H1 (cell line): ENCODE measurements at regions not wholly inside any gene's neighbourhood (a gene's known extent, or its start where the extent isn't known, plus 50 kb on each side); places are given as distances from the start of the nearest gene placed in this dataset.

Experiments
- CBX5 ChIP-seq: fragments of 300-800, 300-1000 bp; sonication (generic); IDR thresholded peaks from 2 replicates; pipeline ENCODE4 v1.7.1; 2016; ENCODE audit warnings: antibody characterized with exemption, low read length, low read depth
- CHD2 ChIP-seq: IDR thresholded peaks from 2 replicates; pipeline ENCODE4 v1.6.1; 2012; ENCODE audit warnings: low read length, improper control_type of control experiment
- CTBP2 ChIP-seq: IDR thresholded peaks from 2 replicates; pipeline ENCODE4 v1.7.0; 2011; ENCODE audit warnings: borderline replicate concordance, mild to moderate bottlenecking, moderate library complexity, mixed read lengths, low read length; ENCODE audit not compliant: insufficient read depth, insufficient read length
- EP300 ChIP-seq, 2 experiments: IDR thresholded peaks; 1 replicate in 1 of 2; 2 replicates in 1 of 2; pipeline ENCODE4 v1.6.1; 2011 to 2012; ENCODE audit warnings: low read depth in 2 of 2, low read length in 2 of 2, mild to moderate bottlenecking in 2 of 2, borderline replicate concordance in 1 of 2, inconsistent platforms in 1 of 2, moderate library complexity in 1 of 2
- KDM5A ChIP-seq: fragments of 200-600 bp; IDR thresholded peaks from 2 replicates; pipeline ENCODE4 v1.7.1; 2012; ENCODE audit warnings: mild to moderate bottlenecking, low read length, inconsistent platforms, mixed read lengths
- NRF1 ChIP-seq: IDR thresholded peaks from 2 replicates; pipeline ENCODE4 v1.6.1; 2011; ENCODE audit warnings: mild to moderate bottlenecking, low read depth, low read length, improper control_type of control experiment
- POLR2A ChIP-seq, 2 experiments: IDR thresholded peaks; 1 replicate in 1 of 2; 2 replicates in 1 of 2; pipeline ENCODE4 v1.6.1; 2011; ENCODE audit warnings: low read depth in 2 of 2, low read length in 2 of 2, mild to moderate bottlenecking in 2 of 2; ENCODE audit errors: control extremely low read depth in 1 of 2
- POLR2AphosphoS5 ChIP-seq: IDR thresholded peaks from 2 replicates; pipeline ENCODE4 v1.6.1; 2011; ENCODE audit warnings: low read depth, low read length
- RAD21 ChIP-seq, 2 experiments: IDR thresholded peaks in 1 of 2; conservative IDR thresholded peaks in 1 of 2; 2 replicates each; pipeline ENCODE4 v1.6.1; 2011; ENCODE audit warnings: low read depth in 2 of 2, low read length in 2 of 2, improper control_type of control experiment in 1 of 2, inconsistent platforms in 1 of 2, mild to moderate bottlenecking in 1 of 2, moderate library complexity in 1 of 2
- SP1 ChIP-seq: IDR thresholded peaks from 2 replicates; pipeline ENCODE4 v1.6.1; 2011; ENCODE audit warnings: low read depth, low read length
- TEAD4 ChIP-seq: IDR thresholded peaks from 2 replicates; pipeline ENCODE4 v1.6.1; 2012; ENCODE audit warnings: low read depth, low read length, inconsistent platforms, mixed read lengths
- TF ChIP-seq, protein P1 (sequence below), 3 experiments: IDR thresholded peaks; 1 replicate in 2 of 3; 2 replicates in 1 of 3; pipeline versions ENCODE4 v1.5.1 to v1.6.1; 2011; ENCODE audit warnings: low read length in 3 of 3, mild to moderate bottlenecking in 3 of 3, inconsistent platforms in 2 of 3, low read depth in 1 of 3, moderate library complexity in 1 of 3; ENCODE audit not compliant: insufficient read depth in 1 of 3; ENCODE audit errors: control extremely low read depth in 1 of 3
- TF ChIP-seq, protein P2 (sequence below): IDR thresholded peaks from 2 replicates; pipeline ENCODE4 v1.6.1; 2011; ENCODE audit warnings: low read length, improper control_type of control experiment
- TF ChIP-seq, protein P3 (sequence below): IDR thresholded peaks from 2 replicates; pipeline ENCODE4 v1.6.1; 2012; ENCODE audit warnings: inconsistent platforms

DNA sequence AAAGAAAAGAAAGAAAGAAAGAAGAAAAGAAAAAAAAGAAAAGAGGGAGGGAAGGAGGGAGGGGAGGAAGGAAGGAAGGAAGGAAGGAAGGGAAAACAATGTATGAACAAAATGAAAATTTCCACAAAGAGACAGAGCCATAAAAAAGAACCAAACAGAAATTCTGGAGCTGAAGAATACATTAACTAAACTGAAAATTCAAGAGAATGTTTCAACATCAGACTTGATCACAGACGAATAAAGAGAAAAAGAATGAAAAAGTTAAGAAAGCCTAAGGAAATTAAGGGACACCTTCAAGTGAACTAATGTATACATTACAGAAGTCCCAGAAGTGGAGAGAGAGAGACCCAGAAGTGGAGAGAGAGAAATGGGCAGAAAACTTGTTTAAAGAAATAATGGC lies 60.9 kb upstream of the RAB6C start:
- TF ChIP-seq POLR2AphosphoS5 (no peak), CHD2 (no peak), CBX5 (no peak), POLR2A (IDR thresholded peaks at IDR 0.05; ENCODE audit: control extremely low read depth in 1 of 2, low read depth in 2 of 2, low read length in 2 of 2) (no peak), NRF1 (no peak), EP300 (IDR thresholded peaks at IDR 0.05; ENCODE audit: borderline replicate concordance in 1 of 2, low read depth in 2 of 2, low read length in 2 of 2) (no peak), CTBP2 (no peak), RAD21 (IDR thresholded peaks at IDR 0.05 in 1 of 2, conservative IDR thresholded peaks at IDR 0.05 in 1 of 2; ENCODE audit: low read depth in 2 of 2, low read length in 2 of 2) (no peak), SP1 (no peak), TEAD4 (no peak), KDM5A (no peak)
- TF ChIP-seq, protein P1, sequence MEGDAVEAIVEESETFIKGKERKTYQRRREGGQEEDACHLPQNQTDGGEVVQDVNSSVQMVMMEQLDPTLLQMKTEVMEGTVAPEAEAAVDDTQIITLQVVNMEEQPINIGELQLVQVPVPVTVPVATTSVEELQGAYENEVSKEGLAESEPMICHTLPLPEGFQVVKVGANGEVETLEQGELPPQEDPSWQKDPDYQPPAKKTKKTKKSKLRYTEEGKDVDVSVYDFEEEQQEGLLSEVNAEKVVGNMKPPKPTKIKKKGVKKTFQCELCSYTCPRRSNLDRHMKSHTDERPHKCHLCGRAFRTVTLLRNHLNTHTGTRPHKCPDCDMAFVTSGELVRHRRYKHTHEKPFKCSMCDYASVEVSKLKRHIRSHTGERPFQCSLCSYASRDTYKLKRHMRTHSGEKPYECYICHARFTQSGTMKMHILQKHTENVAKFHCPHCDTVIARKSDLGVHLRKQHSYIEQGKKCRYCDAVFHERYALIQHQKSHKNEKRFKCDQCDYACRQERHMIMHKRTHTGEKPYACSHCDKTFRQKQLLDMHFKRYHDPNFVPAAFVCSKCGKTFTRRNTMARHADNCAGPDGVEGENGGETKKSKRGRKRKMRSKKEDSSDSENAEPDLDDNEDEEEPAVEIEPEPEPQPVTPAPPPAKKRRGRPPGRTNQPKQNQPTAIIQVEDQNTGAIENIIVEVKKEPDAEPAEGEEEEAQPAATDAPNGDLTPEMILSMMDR (IDR thresholded peaks at IDR 0.05; ENCODE audit: control extremely low read depth in 1 of 3, insufficient read depth in 1 of 3, low read depth in 1 of 3, low read length in 3 of 3) = no peak
- TF ChIP-seq, protein P2, sequence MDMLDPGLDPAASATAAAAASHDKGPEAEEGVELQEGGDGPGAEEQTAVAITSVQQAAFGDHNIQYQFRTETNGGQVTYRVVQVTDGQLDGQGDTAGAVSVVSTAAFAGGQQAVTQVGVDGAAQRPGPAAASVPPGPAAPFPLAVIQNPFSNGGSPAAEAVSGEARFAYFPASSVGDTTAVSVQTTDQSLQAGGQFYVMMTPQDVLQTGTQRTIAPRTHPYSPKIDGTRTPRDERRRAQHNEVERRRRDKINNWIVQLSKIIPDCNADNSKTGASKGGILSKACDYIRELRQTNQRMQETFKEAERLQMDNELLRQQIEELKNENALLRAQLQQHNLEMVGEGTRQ = no peak
- TF ChIP-seq, protein P3, sequence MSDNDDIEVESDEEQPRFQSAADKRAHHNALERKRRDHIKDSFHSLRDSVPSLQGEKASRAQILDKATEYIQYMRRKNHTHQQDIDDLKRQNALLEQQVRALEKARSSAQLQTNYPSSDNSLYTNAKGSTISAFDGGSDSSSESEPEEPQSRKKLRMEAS = no peak
